Activated B cell treated with CpG ODN at 0.5 μM for 24 hours (primary cell): ENCODE measurements at regions not wholly inside any gene's neighbourhood (a gene's known extent, or its start where the extent isn't known, plus 50 kb on each side); places are given as distances from the start of the nearest gene placed in this dataset.

Source experiments
- ATAC-seq: fragments of 200-7000 bp; cut with Tn5 transposase; one replicate; pipeline ENCODE4 v1.10.0; 2021; ENCODE audit warnings: low read depth, mild to moderate bottlenecking, moderate library complexity
- CTCF ChIA-PET: fragments of 350-600 bp; sonication (Branson Sonifier 250); formaldehyde crosslinking; loops from one replicate; lab custom pipeline; 2021; ENCODE audit warnings: antibody characterized with exemption; lab: Charles Lee
- POLR2A ChIA-PET: fragments of 350-600 bp; sonication (Branson Sonifier 250); formaldehyde crosslinking; loops from one replicate; lab custom pipeline; 2021; ENCODE audit warnings: antibody characterized with exemption; lab: Charles Lee
- DNase-seq: peaks from one replicate; pipeline ENCODE4 v3.0.0; 2022
- H3K27ac Mint-ChIP-seq: one replicate; pipeline ENCODE4 v1.8.0; 2020; ENCODE audit warnings: mixed read lengths
- H3K27me3 Mint-ChIP-seq: one replicate; pipeline ENCODE4 v1.8.0; 2021; ENCODE audit warnings: mixed read lengths
- H3K36me3 Mint-ChIP-seq: one replicate; pipeline ENCODE4 v1.8.0; 2021; ENCODE audit warnings: low read depth, mixed read lengths
- H3K4me1 Mint-ChIP-seq: one replicate; pipeline ENCODE4 v1.8.0; 2021; ENCODE audit warnings: mixed read lengths
- H3K4me3 Mint-ChIP-seq: one replicate; pipeline ENCODE4 v1.8.0; 2020; ENCODE audit warnings: mild to moderate bottlenecking, mixed read lengths
- H3K9me3 Mint-ChIP-seq: one replicate; pipeline ENCODE4 v1.8.0; 2020; ENCODE audit warnings: mixed read lengths
- intact Hi-C: fragments of 100-400 bp; cut with micrococcal nuclease; formaldehyde crosslinking; loops from one replicate; pipeline ENCODE4 v1.15.1; 2024
- TF ChIP-seq, protein P1 (sequence below): fragments of 200-600 bp; IDR thresholded peaks from one replicate; pipeline ENCODE4 v1.8.0; 2022; ENCODE audit warnings: antibody characterized with exemption, mild to moderate bottlenecking

DNA sequence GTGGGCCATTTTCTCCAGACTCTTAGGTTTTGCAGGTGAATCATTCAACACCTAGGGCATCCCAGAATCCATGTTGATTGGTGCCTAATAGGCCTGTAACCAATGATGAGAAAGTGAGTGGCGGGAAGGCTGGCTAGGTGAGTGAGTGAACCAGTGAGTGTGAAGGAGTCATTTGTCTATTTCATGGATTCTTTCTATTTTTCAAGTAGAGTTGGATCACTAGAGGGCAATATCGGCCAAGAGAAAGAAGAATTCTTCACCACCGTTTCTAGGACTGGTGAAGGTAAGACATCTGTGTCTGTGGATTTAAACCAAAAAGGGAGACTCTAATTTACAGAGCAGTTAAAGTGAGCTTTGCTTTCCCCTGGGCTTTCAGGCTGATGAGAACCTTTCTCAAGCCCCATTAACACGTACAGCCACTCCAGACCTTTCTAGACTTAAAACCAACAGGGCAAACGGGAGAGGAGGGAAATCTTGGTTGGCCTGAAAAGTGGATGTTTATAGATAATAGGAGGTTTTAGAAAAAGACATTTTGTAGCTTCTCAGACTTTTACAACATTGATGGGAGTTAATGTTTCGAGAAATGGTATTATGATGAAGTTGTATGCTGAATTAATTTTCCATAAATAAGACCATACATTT lies 114.3 kb upstream of the IL12B start:
- peaks cover 6% of the 10 kb centered on the region for H3K4me1 Mint-ChIP-seq
- ATAC-seq (peak; percentile 67), DNase-seq (no peak)
- ChIA-PET CTCF (interaction anchor here (1.0 to 7.3 kb wide), 10 partner anchors 12 to 543 kb away, joined by 3 to 37 read pairs (median 4); partner anchors contain the start of gene ADRA1B), POLR2A (interaction anchor here (1.5 kb wide), 1 partner anchor 543 kb away, joined by 4 read pairs; no protein-coding TSS in a partner anchor)
- no peak overlapping the region for H3K4me3 Mint-ChIP-seq
- H3K9me3 Mint-ChIP-seq, result no peaks in the 10 kb centered on the region
- no peak overlapping the region for H3K27ac Mint-ChIP-seq
- intact Hi-C loops, result loop anchor here (1.0 to 5.0 kb wide), 7 partner anchors 38 to 563 kb away; partner anchors contain the start of genes ADRA1B and TTC1
- TF ChIP-seq, protein P1, sequence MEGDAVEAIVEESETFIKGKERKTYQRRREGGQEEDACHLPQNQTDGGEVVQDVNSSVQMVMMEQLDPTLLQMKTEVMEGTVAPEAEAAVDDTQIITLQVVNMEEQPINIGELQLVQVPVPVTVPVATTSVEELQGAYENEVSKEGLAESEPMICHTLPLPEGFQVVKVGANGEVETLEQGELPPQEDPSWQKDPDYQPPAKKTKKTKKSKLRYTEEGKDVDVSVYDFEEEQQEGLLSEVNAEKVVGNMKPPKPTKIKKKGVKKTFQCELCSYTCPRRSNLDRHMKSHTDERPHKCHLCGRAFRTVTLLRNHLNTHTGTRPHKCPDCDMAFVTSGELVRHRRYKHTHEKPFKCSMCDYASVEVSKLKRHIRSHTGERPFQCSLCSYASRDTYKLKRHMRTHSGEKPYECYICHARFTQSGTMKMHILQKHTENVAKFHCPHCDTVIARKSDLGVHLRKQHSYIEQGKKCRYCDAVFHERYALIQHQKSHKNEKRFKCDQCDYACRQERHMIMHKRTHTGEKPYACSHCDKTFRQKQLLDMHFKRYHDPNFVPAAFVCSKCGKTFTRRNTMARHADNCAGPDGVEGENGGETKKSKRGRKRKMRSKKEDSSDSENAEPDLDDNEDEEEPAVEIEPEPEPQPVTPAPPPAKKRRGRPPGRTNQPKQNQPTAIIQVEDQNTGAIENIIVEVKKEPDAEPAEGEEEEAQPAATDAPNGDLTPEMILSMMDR, result no peak
- no peaks in the 10 kb centered on the region for H3K27me3 Mint-ChIP-seq
- H3K36me3 Mint-ChIP-seq, result no peaks in the 10 kb centered on the region

DNA sequence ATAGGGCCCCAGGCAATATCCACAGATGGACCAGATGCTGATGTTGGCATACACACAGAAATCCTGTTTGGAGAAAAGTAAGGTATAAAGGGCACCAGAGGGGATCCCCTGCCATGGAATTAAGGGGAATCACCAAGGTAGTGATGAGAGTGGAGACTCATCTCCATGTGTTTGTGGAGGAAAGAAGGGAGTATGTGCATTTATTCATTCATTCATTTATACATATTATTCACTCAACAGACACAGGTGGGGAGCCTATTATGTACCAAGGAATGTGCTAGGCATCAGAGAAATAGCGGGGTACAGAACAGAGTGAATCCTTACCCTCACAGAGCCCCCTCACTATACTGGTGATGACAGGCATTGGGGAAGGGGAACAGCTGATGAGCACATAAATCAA lies 116.8 kb upstream of the IL12B start:
- H3K4me1 Mint-ChIP-seq, result no peaks in the 10 kb centered on the region
- ChIA-PET CTCF (interaction anchor here (1.2 to 2.0 kb wide), 2 partner anchors 8 to 540 kb away, joined by 4 to 8 read pairs; no protein-coding TSS in a partner anchor), POLR2A (no interaction called here)
- no peaks in the 10 kb centered on the region for H3K36me3 Mint-ChIP-seq
- H3K4me3 Mint-ChIP-seq, result no peak overlapping the region
- no peaks in the 10 kb centered on the region for H3K9me3 Mint-ChIP-seq
- DNase-seq (no peak), ATAC-seq (no peak)
- no peak overlapping the region for H3K27ac Mint-ChIP-seq
- TF ChIP-seq, protein P1, result no peak
- H3K27me3 Mint-ChIP-seq, result no peaks in the 10 kb centered on the region
- intact Hi-C loops, result loop anchor here (5.0 kb wide), 1 partner anchor 35 kb away; no protein-coding TSS in a partner anchor

DNA sequence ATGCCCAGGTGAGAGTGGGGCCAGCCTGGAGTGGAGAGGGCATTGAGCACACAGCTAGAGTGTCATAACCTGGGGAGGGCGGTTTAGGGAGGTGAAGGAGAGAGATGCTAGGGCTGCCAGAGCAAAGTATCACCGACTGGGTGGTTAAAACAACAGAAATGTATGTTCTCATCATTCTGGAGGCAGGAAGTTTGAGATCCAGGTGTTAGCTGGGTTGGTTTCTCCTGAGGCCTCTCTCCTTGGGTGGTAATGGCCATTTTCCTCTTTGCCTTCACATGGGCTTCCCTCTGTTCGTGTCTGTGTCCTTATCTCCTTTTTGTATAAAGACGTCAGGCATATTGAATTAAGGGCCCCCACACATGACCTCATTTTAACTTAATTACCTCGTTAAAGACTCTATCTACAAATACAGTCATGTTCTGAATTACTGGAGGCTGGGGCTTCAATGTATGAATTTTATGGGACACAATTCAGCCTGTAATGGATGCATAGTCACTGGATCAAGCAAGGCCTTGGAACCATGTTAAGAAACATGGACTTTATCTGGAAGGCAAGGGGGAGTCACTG lies 118.6 kb upstream of the IL12B start:
- Mint-ChIP-seq H3K9me3 (no peaks in the 10 kb centered on the region), H3K27ac (no peak overlapping the region), H3K4me1 (peaks cover 17% of the 10 kb centered on the region), H3K36me3 (no peaks in the 10 kb centered on the region), H3K4me3 (no peak overlapping the region), H3K27me3 (no peaks in the 10 kb centered on the region)
- ChIA-PET POLR2A (no interaction called here), CTCF (interaction anchor here (1.4 kb wide), 1 partner anchor 538 kb away, joined by 6 read pairs; no protein-coding TSS in a partner anchor)
- TF ChIP-seq, protein P1, result no peak
- intact Hi-C loops, result loop anchor here (5.0 kb wide), 1 partner anchor 33 kb away; no protein-coding TSS in a partner anchor
- ATAC-seq (no peak), DNase-seq (no peak)

DNA sequence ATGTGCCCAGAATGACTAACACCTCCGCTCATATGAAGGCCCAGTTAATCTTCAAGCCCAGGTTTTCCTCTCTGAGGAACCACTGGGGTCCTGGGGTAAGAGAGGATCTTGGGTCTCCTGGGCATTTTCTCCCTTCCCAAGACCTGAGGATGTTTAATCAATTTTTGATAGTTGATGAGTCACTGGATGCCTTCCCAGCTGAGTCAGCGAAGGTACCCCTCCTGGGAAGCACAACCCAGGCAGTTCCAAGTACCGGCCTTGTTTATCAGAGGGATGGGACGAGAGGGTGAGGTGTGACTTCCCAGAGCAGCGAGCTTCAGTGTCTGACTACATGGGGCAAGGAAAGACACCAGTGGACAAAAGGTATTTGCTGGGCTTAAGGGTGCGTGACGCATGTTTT lies 119.6 kb upstream of the IL12B start:
- Mint-ChIP-seq H3K27me3 (no peaks in the 10 kb centered on the region), H3K36me3 (no peaks in the 10 kb centered on the region), H3K9me3 (no peaks in the 10 kb centered on the region), H3K27ac (no peak overlapping the region), H3K4me1 (peaks cover 19% of the 10 kb centered on the region), H3K4me3 (no peak overlapping the region)
- no peak for DNase-seq
- no peak for ATAC-seq
- CTCF ChIA-PET, result interaction anchor here (1.4 kb wide), 1 partner anchor 537 kb away, joined by 6 read pairs; no protein-coding TSS in a partner anchor
- POLR2A ChIA-PET, result no interaction called here
- intact Hi-C loops, result loop anchor here (5.0 kb wide), 1 partner anchor 32 kb away; no protein-coding TSS in a partner anchor
- TF ChIP-seq, protein P1, result no peak

DNA sequence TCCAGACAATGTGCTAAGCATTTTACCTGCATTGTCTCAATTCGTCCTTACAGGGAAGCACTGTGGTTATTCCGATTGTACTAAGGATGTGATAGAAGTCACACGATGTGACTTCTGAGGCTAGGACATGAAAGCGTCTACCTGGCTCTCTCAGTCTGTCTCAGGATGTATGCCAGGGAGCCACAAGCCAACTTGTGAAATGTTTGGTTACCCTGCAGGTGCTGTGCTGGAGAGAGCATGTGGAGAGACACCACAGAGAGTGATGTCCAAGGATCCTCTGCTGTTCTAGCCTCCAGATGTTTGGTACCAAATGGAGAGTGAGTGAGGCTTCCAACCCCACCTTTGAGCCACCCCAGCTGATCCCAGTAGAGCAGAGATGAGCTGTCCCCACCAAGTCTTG lies 120.1 kb upstream of the IL12B start:
- H3K9me3 Mint-ChIP-seq, result no peaks in the 10 kb centered on the region
- DNase-seq (no peak), ATAC-seq (no peak)
- ChIA-PET POLR2A (no interaction called here), CTCF (interaction anchor here (1.4 kb wide), 1 partner anchor 537 kb away, joined by 6 read pairs; no protein-coding TSS in a partner anchor)
- H3K27ac Mint-ChIP-seq, result no peak overlapping the region
- no peak overlapping the region for H3K4me3 Mint-ChIP-seq
- no peaks in the 10 kb centered on the region for H3K36me3 Mint-ChIP-seq
- intact Hi-C loops, result no loop called here
- H3K4me1 Mint-ChIP-seq, result peaks cover 19% of the 10 kb centered on the region
- H3K27me3 Mint-ChIP-seq, result no peaks in the 10 kb centered on the region
- TF ChIP-seq, protein P1, result no peak
